Smooth muscle cell of the brain vasculature (primary cell): ENCODE measurements at regions not wholly inside any gene's neighbourhood (a gene's known extent, or its start where the extent isn't known, plus 50 kb on each side); places are given as distances from the start of the nearest gene placed in this dataset.
"Not testable (repeated sequence)": the region's sequence is repeated elsewhere in the genome, so short reads cannot be mapped to it uniquely, and the experiment has no call there.

ENCODE experiments used
- DNase-seq: peaks from one replicate; pipeline ENCODE4 v3.0.0-alpha.2; 2012; ENCODE audit warnings: low read depth, low spot score

DNA sequence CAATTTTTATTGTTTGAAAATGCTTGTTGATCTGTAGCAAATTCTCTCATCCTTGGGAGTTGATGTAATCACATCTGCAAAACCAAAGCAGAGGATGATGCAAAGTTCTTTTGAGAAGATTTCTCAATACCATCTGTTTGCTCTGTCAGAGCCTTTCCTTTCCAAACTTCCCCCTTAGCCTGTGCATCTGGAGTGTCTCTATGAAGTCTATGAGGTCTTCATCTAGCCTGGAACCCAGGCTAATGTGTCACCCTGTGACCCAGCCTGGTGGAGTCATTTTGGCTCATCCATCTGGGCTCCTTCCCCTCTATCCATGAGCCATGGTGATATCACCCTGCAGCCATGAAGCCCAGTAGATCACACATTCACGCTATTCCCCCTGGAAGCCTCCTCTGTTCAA is 123.2 kb upstream of the SLC7A14 start:
- no peak for DNase-seq

DNA sequence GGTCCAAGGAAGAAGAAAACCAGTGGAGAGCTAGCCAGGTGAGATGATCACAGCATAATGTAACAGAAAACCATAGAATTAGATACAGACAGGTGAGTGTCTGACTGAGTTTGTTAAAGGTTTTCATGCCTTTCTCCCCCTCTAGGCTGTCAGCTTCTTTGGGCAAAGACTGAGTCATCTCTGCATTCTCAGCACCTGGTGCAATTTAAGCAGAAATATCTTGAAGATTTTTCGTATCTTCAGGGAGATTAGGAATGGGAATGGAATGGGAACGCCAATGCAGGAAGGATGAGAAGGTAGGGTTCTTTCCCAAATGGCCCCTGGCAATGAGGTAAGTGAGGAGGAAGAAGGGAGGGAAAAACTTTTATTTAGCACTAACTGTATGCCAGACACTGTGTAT is 122.0 kb upstream of the SLC7A14 start:
- no peak for DNase-seq

DNA sequence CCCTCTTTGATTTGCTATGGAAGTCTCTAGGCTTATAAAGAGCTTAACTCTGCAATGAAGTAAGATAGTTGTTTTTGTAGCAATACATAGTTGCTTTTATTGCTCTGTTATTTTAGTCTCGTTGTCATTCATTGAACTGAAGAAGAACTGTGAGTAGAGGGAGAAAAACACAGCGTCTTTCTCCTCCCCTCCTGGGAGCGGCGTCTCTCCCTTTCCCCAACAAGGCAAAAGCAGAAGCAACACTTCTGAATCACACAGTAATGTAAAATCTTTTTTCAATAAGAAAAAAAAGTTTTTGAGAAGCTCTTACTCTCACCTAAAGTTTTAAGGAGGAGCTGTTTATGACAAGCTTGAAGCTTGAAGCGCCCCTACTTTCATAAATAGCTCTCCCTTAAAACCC is 119.3 kb upstream of the SLC7A14 start:
- no peak for DNase-seq

DNA sequence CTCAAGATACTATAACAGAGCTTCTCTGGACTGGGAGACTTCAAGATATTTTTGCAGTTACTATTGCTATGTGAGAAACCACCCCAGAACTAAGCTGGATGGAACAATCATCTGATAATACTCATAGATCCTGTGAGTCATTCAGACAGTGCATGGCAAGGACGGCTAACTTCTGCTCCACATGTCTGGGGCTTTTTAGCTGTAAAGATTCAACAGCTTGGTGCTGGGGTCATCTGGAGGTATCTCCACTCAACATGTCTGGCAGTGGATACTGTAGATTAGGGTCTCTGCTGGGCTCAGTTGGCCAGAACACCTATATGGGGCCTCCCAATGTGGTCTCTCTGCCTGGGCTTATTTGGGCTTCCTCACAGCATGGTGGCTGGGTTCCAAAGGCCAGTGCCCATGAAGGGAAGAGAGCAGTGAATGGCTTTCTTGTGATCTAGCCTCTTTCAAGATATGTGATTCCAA is 117.3 kb upstream of the SLC7A14 start:
- DNase-seq, result no peak

DNA sequence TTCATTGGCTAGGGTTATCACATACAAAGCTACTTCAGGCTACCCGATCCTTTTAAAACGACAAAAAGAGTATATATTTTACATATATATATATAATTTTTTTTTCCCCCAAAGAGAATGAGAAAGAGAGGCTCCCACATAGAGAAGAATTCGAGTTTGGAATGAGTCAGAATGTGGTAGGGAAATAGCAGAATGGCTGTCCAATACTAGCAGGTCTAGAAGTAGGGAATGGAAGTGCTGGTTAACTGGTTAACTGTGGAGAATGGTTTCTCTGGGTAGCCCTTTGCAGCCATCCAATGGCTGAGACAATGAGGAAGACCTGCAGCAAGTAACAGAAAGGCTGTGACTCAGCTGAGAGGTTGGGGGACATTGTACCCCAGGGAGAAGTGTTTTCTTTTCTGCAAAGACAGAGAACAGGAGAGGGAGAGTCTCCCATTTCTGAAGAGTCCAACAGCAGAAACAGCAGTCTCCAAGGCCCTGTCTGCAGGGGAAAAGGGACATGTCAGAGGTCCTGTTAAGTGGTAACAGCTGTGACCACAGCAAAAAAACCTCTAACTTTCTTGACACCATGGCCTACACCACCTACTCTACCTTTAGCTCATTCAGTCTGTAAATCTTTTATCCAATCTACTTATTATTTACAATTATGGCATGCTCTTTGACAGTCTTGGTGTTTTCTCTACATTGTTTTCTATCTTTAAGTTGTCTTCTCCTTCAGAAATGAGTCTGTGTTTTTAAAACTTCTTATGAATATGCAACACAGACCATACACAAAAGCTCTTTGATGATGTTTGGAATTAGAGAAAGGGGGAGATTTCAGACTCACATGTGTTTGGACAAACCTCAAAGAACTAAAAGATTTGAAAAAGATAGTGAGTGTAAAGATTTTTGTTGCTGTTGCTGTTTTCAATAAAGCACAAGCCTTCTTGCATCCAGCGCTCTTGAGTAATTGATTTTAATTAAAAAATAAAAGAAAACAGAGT is 116.1 kb upstream of the SLC7A14 start:
- DNase-seq, result no peak

DNA sequence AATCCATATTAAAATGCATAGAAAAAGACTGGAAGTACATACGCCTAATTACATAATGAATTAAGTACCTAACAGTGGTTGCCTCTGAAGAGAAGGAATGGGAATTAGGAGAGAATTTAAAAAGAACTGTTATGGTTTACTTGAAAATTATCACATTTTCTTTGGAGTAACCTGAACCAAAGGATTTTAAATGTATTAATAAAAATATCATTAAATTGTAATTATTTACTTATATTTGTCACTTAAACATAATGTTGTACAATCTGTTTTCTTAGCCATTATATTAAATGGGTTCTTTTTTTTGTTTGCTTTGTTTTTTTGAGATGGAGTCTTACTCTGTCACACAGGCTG is 114.2 kb upstream of the SLC7A14 start:
- DNase-seq, result no peak

DNA sequence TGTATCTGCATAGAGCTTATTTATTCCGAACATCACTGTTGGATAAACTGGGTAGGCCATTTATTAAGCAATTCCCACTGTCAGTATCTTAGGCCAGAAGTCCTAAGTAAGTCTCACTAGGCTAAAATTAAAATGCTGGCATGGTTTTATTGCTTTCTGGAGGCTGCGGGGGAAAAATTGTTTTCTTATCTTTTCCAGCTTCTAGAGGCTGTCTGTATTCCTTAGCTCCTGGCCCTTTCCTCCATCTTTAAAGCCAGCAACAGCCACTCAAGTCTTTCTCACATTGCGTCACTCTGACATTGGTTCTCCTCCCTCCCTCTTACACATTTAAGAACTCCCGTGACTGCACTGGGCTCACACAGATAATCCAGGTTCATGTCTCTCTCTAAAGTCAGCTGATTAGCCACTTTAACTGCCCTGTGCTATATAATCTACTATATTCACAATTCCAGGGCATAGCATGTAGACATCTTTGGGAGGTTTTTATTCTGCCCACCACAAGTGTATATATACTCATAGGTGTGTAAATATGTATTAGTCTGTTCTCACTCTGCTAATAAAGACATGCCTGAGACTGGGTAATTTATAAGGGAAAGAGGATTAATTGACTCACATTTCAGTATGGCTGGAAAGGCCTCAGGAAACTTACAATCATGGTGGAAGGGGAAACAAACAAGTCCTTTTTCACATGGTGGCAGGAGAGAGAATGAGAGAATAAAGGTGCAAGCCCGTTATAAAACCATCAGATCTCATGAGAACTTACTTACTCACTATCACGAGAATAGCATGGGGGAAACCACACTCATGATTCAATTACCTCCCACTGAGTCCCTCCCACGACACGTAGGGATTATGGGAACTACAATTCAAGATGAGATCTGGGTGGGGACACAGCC is 113.5 kb upstream of the SLC7A14 start:
- DNase-seq, result no peak

DNA sequence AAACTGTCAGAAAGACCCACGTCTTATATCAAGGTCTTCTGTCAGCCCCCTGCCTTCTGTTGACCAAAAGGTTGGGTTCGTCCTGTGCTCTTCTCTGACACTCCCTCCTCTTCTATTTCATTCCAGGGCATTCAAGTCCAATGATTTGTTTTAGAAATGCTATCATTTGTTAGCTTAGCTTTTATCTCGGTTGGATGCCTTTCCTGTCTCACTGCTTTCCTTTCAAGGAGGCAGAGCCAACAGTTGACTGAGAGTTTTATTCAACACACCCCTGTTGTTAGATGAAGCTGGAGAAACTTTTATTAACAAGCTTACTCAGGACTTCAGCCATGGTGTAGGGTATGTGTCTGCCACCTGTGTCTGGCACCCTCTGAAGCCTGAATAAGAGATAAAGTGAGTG is 112.0 kb upstream of the SLC7A14 start:
- DNase-seq, result peak; percentile 76

DNA sequence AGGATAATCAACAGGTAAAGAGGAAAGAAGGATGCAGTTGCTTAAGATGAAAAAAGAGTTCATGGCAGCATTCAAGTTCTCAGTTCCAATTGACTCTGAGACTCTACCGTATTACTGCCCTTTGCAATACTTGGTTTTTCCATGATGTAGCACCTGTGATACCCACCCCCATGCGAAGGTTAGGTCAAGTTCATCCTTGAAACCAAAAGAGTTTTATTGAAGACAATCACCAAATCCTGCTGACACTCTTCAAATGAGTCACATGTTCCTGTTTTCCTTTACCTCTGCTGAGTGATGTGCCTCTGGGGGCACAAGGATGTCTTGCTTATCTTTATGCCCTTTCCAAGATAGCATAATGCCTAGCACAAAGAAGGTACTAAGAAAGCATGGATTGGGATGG is 111.3 kb upstream of the SLC7A14 start:
- no peak for DNase-seq

DNA sequence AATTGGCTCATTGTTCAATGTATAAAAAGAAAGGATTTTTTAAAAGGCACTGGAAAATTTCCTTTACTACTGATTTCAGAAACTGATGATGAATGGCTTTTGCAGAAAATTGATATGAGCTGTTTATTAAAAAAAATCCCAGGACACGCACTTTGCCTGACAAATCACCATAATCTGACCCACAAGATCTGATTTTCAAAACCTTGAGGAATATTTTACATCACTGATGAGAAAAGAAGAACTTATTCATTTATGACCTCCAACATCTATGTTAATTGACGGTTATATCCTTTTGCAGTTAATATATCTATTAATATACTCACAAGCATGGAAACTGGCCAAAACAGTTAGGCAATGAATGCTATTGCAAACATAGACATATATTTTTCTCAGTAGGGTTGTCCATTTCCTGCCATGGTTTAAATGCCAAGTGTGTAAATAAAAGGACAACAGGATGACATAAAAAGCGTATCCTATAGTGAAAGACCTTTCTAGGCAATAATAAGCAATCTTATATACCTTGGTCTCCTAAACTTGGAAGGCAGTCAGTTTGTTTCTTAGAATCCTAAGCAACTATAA is 109.7 kb upstream of the SLC7A14 start:
- DNase-seq, result no peak

DNA sequence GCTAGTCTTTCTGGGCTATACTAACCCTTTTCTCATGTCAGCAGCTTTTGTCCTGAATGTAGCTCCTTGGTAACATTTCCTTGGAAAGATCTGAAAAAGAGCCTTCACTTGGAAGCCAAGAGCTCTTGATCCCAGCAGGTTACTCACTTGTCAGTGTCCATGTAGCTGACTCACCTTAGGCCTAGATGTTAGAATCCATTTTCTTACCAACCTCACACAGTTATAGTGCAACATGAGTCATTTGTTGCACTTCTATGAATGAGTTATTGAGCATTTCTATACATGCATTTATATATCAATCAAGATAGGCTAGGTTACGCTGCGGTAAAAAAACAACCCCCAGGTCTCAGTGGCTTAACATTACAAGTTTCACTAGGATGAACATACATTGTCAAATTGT is 106.8 kb upstream of the SLC7A14 start:
- no peak for DNase-seq

DNA sequence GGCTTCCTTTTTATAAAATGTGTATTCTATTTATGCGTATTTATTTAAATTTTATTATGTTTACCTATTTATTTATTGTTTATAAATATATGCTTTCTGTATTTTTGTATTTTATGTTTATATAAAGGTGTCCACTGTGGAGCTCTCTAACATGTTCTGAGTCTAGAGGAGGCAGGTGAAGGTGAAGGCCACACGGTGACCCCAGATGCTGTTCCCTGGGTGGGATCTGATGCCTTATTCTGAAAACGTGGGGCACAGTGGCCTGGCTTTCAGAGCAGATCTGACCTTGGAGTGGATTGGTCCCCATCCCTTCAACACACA is 104.7 kb upstream of the SLC7A14 start:
- no peak for DNase-seq

DNA sequence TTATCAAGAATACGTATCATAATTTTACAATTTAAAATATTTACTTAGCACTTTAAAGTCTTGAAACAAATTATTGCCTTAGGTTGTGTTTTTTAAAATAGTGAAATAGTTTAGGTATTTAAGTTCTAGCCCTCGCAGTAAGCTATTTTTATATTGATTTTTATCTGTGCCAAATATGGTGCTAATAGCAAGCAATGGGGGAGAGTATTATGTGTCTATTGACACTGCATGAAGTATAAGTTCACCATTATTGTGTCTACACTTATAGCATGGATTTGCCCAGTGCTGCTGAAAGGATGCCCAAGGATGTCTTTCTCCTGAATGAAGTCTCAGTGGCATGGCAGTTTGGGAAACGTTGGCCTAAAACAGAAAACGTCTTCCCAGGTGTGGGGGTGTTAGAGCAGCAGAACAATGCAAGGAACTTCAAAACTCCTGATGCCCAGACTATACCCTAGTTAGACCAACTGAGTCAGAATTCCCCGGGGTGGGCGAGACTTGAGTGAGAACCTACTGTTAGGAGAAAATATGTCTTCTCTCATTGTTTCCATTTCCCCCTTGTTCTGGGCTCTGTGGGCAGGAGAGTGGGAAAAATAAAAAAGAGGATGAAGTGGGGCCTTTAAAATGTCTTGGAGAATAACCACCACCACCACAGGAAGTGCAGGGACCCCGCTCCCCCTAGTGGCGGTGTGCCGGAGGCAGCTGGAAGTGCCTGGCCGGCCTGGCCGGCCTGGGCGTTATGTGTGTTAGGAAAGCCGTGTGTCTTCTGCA is 104.2 kb upstream of the SLC7A14 start:
- DNase-seq, result no peak

DNA sequence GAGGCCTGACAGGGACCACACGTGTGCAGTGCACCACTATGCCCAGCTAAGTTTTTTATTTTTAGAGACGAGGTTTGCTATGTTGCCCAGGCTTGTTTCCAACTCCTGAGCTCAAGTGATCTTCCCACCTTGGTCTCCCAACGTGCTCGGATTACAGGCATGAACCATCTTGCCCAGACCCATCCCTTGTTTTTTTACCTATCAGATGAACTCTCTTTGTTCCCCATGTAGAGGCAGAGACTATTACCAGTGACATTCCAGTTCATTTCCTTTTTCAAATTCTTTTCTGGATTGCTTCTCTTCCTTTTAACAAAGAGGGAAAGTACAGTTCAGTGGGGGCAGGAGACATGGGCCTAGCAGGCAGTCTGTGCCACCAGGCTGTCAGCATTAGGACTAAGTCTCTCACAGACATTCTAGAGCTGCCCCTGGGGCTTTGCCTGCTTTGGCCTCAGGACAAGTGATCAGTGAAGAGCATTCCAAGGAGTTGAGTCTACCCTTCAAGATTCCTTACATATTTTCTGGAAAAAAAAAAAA is 103.5 kb upstream of the SLC7A14 start:
- DNase-seq, result no peak

DNA sequence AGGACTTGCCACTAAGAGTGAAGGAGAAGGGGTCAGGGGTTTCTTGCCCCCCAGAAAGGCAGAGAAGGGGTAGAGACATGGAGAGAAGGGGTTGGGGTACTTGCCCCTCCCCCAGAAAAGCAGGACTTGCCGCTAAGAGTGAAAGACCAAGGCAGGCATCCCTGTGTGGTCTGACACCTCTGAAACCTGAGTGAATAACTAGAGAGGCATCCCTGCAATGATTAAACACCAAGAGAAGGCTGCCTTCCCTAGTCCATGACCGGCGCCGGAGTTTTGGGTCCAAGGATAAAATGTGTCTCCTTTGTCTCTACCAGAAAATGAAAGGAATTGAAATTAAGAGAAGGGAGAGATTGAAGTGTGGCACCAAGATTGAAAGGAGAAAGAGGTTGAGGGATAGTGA is 102.3 kb upstream of the SLC7A14 start:
- not testable (repeated sequence) for DNase-seq

DNA sequence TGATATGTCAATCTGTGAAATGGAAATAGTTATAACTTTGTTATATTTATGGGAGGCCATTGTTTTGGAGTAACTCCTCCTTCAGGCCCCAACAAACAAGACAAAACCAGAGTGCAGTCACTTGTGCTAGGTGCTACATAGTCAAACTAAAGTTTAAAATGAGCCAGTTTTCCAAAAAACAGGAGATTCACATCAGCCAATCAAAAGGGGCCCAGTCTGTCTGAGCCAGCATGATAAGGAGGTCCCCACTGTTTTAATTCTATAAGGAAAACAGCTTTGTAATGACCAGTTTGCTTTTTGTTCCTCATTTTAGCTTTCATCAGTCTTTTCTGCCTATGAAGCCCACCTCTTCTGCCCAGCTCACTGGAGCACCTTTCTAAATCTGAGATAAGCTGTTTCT is 94.7 kb upstream of the SLC7A14 start:
- DNase-seq, result no peak

DNA sequence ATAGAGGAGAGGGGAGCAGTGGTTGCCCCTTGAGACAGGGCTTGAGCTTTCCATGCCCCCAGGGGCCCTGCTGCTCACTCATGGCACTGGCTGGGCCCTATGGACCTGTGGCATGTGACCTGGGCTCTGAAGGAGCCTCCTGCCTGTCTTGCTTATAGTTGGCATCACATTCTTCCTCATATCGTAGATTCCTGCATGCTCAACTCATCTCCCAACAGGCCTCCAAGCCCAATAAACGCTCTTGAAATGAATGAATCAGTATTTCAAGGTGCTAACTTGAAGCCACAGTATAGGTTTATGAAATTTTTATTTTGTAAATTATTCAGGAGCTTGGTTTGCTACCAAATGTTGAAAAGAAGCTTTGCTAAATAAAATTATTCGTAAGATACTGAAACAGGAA is 93.3 kb upstream of the SLC7A14 start:
- no peak for DNase-seq

DNA sequence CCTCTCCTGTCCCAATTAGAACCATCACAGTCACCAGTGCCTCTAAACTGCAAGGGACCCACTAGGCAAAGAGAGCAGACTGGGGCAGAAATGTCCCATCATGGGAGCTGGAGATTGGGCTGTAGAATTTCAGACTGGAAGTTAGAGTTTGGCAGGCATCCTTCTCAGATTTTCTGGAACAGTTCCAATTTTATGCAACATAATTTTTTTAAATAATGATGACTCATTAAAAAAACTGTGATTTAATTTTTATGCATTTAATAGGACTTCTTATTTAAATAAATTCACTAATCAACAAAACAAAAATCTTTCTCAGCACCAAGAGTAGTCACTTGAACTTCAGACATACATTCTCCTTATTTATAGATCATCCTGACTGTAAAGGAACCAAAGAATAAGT is 84.6 kb upstream of the SLC7A14 start:
- no peak for DNase-seq

DNA sequence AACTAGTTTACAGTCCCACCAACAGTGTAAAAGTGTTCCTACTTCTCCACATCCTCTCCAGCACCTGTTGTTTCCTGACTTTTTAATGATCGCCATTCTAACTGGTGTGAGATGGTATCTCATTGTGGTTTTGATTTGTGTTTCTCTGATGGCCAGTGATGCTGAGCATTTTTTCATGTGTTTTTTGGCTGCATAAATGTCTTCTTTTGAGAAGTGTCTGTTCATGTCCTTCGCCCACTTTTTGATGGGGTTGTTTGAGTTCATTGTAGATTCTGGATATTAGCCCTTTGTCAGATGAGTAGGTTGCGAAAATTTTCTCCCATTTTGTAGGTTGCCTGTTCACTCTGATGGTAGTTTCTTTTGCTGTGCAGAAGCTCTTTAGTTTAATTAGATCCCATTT is 77.1 kb upstream of the SLC7A14 start:
- not testable (repeated sequence) for DNase-seq

DNA sequence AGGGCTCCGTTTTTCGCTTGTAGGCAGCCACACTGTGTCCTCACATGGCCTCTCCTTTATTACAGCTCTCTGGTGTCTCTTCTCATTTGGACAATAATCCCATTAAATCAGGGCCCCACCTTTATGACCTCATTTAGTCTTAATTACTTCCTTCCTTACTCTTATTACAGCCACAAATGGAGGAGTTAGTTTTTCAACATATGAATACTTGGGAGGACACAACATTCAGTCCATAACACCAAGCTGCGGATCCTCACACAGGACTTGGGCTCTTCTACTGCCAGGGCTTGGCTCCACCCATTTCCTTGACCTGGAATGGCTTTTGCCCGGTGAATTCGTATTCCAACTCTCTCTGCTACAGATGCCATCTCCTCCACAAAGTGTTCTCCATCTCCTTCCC is 74.3 kb upstream of the SLC7A14 start:
- no peak for DNase-seq

DNA sequence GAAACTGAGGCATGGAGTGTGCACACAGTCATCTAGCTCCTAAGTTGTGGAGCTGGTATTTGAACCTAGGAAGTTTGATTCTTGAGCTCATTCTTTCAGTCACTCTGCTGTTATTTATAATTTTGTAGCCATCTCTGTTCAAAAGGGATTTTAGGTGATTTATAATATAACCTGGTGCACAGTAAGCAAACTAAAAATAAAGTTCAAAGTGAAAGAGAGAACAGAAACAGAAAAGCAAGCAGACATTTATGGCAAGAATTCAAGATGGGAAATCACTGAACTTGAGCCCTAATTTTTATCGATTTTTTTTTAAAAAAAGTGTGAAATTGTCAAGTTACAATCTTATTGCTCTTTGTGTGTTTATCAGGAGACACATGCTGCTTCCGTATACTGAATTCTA is 71.4 kb upstream of the SLC7A14 start:
- DNase-seq, result no peak
